HCT116 (cell line): ENCODE measurements at regions not wholly inside any gene's neighbourhood (a gene's known extent, or its start where the extent isn't known, plus 50 kb on each side); places are given as distances from the start of the nearest gene placed in this dataset.

Source experiments
- ATAC-seq: fragments of 200-7000 bp; cut with Tn5 transposase; 2 replicates; pipeline ENCODE4 v1.9.1; 2020; ENCODE audit warnings: mild to moderate bottlenecking, moderate library complexity
- BruUV-seq: library from RNA; stranded (reverse); fragments of 400-500 nt; replicated peaks from 2 replicates; lab custom pipeline; 2021; lab: Mats Ljungman, UMichigan
- CTCF ChIA-PET: fragments of 300-600 bp; sonication (Branson Sonifier 250); formaldehyde crosslinking; loops from one replicate; lab custom pipeline; 2021; ENCODE audit warnings: antibody characterized with exemption; lab: Charles Lee
- POLR2A ChIA-PET: fragments of 300-600, 350-600 bp; sonication (Branson Sonifier 250); formaldehyde crosslinking; loops from one replicate; lab custom pipeline; 2021; ENCODE audit warnings: antibody characterized with exemption; lab: Charles Lee
- RAD21 ChIA-PET, 2 experiments: fragments of 300-600 bp; sonication (Branson Sonifier 250); formaldehyde crosslinking; loops; one replicate each; lab custom pipeline; 2023; ENCODE audit warnings: low total read pairs in 2 of 2; ENCODE audit not compliant: uncharacterized antibody in 2 of 2, unreplicated experiment in 2 of 2, low non-redundant PET in 1 of 2; lab: Charles Lee
- DNase-seq: peaks from one replicate; pipeline ENCODE4 v3.0.0-alpha.2; 2010; ENCODE audit warnings: low read depth, low spot score
- H2AFZ ChIP-seq: fragments of 200-600 bp; shearing (Covaris generic), sonication (generic); 2 replicates; pipeline ENCODE4 v1.6.1; 2017; ENCODE audit warnings: low read depth, mixed run types, mixed read lengths, antibody characterized with exemption, low read length; ENCODE audit not compliant: poor library complexity, severe bottlenecking
- H3K27ac ChIP-seq: 2 replicates; pipeline ENCODE4 v1.5.1; 2012; ENCODE audit warnings: low read depth, low read length
- H3K27me3 ChIP-seq: fragments of 200-600 bp; sonication (generic); 2 replicates; pipeline ENCODE4 v1.6.1; 2016; ENCODE audit warnings: mixed run types, low read length, mixed read lengths; ENCODE audit not compliant: insufficient read depth
- H3K36me3 ChIP-seq, 2 experiments: fragments of 200-500 bp in 1 of 2; fragments of 200-600 bp in 1 of 2; sonication (Bioruptor generic) in 1 of 2; sonication (generic) in 1 of 2; 2 replicates each; pipeline versions ENCODE4 v1.5.1 to v1.6.1; 2014 to 2016; ENCODE audit warnings: low read length in 2 of 2, inconsistent platforms in 1 of 2, mixed read lengths in 1 of 2, mixed run types in 1 of 2; ENCODE audit not compliant: insufficient read depth in 2 of 2, control insufficient read depth in 1 of 2
- H3K4me1 ChIP-seq, 2 experiments: fragments of 200-600 bp in 1 of 2; sonication (generic) in 1 of 2; 2 replicates each; pipeline versions ENCODE4 v1.5.1 to v1.6.1; 2012 to 2017; ENCODE audit warnings: low read length in 2 of 2, inconsistent platforms in 1 of 2, mild to moderate bottlenecking in 1 of 2, mixed read lengths in 1 of 2, mixed run types in 1 of 2, moderate library complexity in 1 of 2; ENCODE audit not compliant: insufficient read depth in 2 of 2, control insufficient read depth in 1 of 2
- H3K4me2 ChIP-seq: fragments of 200-600 bp; sonication (generic); 2 replicates; pipeline ENCODE4 v1.6.1; 2017; ENCODE audit warnings: mixed run types, low read length, mixed read lengths
- H3K4me3 ChIP-seq, 2 experiments: fragments of 200-600 bp in 1 of 2; sonication (generic) in 1 of 2; replicated peaks in 1 of 2; 2 replicates each; pipeline ENCODE4 v1.5.1; 2011 to 2016; ENCODE audit warnings: low read length in 2 of 2, control low read depth in 1 of 2, low read depth in 1 of 2, mild to moderate bottlenecking in 1 of 2, mixed read lengths in 1 of 2, mixed run types in 1 of 2
- H3K79me2 ChIP-seq: fragments of 200-600 bp; sonication (generic); 2 replicates; pipeline ENCODE4 v1.6.1; 2017; ENCODE audit warnings: mild to moderate bottlenecking, mixed run types, low read length, moderate library complexity, mixed read lengths; ENCODE audit not compliant: insufficient read depth
- H3K9ac ChIP-seq: fragments of 200-600 bp; sonication (generic); 2 replicates; pipeline ENCODE4 v1.6.1; 2016; ENCODE audit warnings: low read length, mixed read lengths
- H3K9me2 ChIP-seq: fragments of 200-600 bp; sonication (generic), shearing (Covaris generic); 2 replicates; pipeline ENCODE4 v1.6.1; 2017; ENCODE audit warnings: mixed run types, mild to moderate bottlenecking, moderate library complexity; ENCODE audit not compliant: insufficient read depth
- H3K9me3 ChIP-seq, 2 experiments: fragments of 200-500 bp in 1 of 2; fragments of 200-600 bp in 1 of 2; sonication (Bioruptor generic) in 1 of 2; sonication (generic) in 1 of 2; 2 replicates each; pipeline ENCODE4 v1.6.1; 2014 to 2017; ENCODE audit warnings: low read length in 2 of 2, mixed read lengths in 2 of 2, inconsistent platforms in 1 of 2, low read depth in 1 of 2, mild to moderate bottlenecking in 1 of 2, mixed run types in 1 of 2, moderate library complexity in 1 of 2; ENCODE audit not compliant: control insufficient read depth in 1 of 2, insufficient read depth in 1 of 2
- H4K20me1 ChIP-seq: fragments of 200-600 bp; sonication (generic), shearing (Covaris generic); 2 replicates; pipeline ENCODE4 v1.6.1; 2017; ENCODE audit warnings: mixed run types, mild to moderate bottlenecking, moderate library complexity; ENCODE audit not compliant: insufficient read depth
- CBX3 ChIP-seq: IDR thresholded peaks from 2 replicates; pipeline ENCODE4 v1.6.1; 2012; ENCODE audit warnings: low read depth
- CEBPB ChIP-seq: IDR thresholded peaks from 2 replicates; pipeline ENCODE4 v1.6.1; 2012; ENCODE audit warnings: low read depth
- EGR1 ChIP-seq: IDR thresholded peaks from 2 replicates; pipeline ENCODE4 v1.6.1; 2012; ENCODE audit warnings: low read depth
- FOSL1 ChIP-seq: IDR thresholded peaks from 2 replicates; pipeline ENCODE4 v1.6.1; 2012; ENCODE audit warnings: low read depth
- POLR2A ChIP-seq: IDR thresholded peaks from 2 replicates; pipeline ENCODE4 v1.7.0; 2011; ENCODE audit warnings: borderline replicate concordance; ENCODE audit not compliant: insufficient read depth, insufficient read length; ENCODE audit errors: extremely low read depth
- POLR2AphosphoS5 ChIP-seq: IDR thresholded peaks from 2 replicates; pipeline ENCODE4 v1.6.1; 2011; ENCODE audit warnings: mild to moderate bottlenecking, low read depth, low read length, moderate library complexity
- RAD21 ChIP-seq: IDR thresholded peaks from 2 replicates; pipeline ENCODE4 v1.6.1; 2012; ENCODE audit warnings: low read depth, mild to moderate bottlenecking
- SRF ChIP-seq: IDR thresholded peaks from 2 replicates; pipeline ENCODE4 v1.6.1; 2012; ENCODE audit warnings: low read depth
- intact Hi-C: fragments of 100-400 bp; cut with micrococcal nuclease; formaldehyde crosslinking; loops from 2 replicates; pipeline ENCODE4 v1.10.0; 2022
- TF ChIP-seq, protein P1 (sequence below): IDR thresholded peaks from 2 replicates; pipeline ENCODE4 v1.6.1; 2011; ENCODE audit warnings: mild to moderate bottlenecking, low read length, moderate library complexity; ENCODE audit not compliant: insufficient replicate concordance; ENCODE audit errors: extremely low read depth
- TF ChIP-seq, protein P2 (sequence below): IDR thresholded peaks from 2 replicates; pipeline ENCODE4 v1.6.1; 2012
- TF ChIP-seq, protein P3 (sequence below): IDR thresholded peaks from 2 replicates; pipeline ENCODE4 v1.6.1; 2012
- TF ChIP-seq, protein P4 (sequence below): IDR thresholded peaks from 2 replicates; pipeline ENCODE4 v1.6.1; 2012; ENCODE audit warnings: low read depth
- TF ChIP-seq, protein P5 (sequence below), 3 experiments: fragments of 200-600 bp in 1 of 3; sonication (generic) in 1 of 3; IDR thresholded peaks in 2 of 3; conservative IDR thresholded peaks in 1 of 3; 2 replicates each; pipeline ENCODE4 v1.5.1; 2012 to 2017; ENCODE audit warnings: low read depth in 2 of 3, low read length in 2 of 3, antibody characterized with exemption in 1 of 3, borderline replicate concordance in 1 of 3, control low read depth in 1 of 3, mild to moderate bottlenecking in 1 of 3, mixed read lengths in 1 of 3, mixed run types in 1 of 3, moderate library complexity in 1 of 3; ENCODE audit not compliant: insufficient read depth in 1 of 3

DNA sequence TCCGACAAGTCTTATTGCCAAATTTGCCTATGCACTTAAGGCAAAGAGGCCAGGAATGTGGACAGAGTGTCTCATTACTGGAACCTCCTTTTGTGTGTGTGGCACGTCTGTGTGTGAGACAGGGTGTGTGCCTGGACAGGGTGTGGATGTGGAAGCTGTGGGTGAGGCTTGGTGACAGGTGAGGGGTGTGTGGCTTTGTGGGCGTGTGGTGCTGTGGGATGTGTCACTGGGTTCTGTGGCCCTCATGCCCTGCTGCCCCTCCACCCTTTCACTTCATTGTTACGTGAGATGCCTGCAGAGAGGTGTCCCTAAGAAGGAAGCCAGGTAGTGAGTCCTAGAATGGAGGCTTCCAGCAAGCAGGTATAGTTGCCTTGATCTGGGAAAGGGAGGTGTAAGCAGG is 244.0 kb upstream of the CHRNA7 start (continued):
- TF ChIP-seq, protein P1, sequence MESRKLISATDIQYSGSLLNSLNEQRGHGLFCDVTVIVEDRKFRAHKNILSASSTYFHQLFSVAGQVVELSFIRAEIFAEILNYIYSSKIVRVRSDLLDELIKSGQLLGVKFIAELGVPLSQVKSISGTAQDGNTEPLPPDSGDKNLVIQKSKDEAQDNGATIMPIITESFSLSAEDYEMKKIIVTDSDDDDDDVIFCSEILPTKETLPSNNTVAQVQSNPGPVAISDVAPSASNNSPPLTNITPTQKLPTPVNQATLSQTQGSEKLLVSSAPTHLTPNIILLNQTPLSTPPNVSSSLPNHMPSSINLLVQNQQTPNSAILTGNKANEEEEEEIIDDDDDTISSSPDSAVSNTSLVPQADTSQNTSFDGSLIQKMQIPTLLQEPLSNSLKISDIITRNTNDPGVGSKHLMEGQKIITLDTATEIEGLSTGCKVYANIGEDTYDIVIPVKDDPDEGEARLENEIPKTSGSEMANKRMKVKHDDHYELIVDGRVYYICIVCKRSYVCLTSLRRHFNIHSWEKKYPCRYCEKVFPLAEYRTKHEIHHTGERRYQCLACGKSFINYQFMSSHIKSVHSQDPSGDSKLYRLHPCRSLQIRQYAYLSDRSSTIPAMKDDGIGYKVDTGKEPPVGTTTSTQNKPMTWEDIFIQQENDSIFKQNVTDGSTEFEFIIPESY = no peak
- TF ChIP-seq, all 23 proteins: peak for 0

DNA sequence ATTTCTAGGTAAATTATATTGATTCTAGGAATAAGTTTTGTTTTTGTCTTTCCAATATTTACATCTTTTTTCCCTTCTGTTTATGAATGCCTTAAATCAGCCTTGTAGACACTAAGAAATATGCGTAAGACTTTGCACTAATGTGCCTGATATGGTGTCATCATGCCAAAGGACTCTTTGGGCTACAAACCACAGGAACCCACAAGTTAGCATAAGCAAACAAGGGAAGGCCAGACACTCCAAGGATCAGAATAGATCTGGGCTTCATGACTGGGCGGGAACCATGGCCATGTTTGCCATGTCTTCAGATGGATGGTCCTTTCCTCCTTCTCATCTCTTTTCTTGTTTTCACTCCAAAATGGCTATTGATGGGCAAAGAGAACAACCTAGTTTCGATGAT is 242.2 kb upstream of the CHRNA7 start:
- Histone ChIP-seq H3K4me1 (no peaks in the 10 kb centered on the region), H3K4me2 (no peak overlapping the region), H3K9me3 (no peaks in the 10 kb centered on the region), H3K9ac (no peak overlapping the region), H3K36me3 (no peaks in the 10 kb centered on the region), H3K27me3 (peaks cover 15% of the 10 kb centered on the region; the same call in 1 of the 2 replicates), H3K27ac (no peak overlapping the region), H2AFZ (no peak overlapping the region), H4K20me1 (no peaks in the 10 kb centered on the region), H3K9me2 (no peaks in the 10 kb centered on the region), H3K4me3 (no peak overlapping the region), H3K79me2 (no peaks in the 10 kb centered on the region)
- POLR2A ChIA-PET = no interaction called here
- TF ChIP-seq RAD21 = no peak
- TF ChIP-seq POLR2A = no peak
- no peak for TF ChIP-seq SRF
- no peak for TF ChIP-seq CBX3
- TF ChIP-seq POLR2AphosphoS5 = no peak
- TF ChIP-seq, protein P2, sequence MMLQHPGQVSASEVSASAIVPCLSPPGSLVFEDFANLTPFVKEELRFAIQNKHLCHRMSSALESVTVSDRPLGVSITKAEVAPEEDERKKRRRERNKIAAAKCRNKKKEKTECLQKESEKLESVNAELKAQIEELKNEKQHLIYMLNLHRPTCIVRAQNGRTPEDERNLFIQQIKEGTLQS = no peak
- TF ChIP-seq, protein P3, sequence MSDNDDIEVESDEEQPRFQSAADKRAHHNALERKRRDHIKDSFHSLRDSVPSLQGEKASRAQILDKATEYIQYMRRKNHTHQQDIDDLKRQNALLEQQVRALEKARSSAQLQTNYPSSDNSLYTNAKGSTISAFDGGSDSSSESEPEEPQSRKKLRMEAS = no peak
- no peak for TF ChIP-seq CEBPB
- TF ChIP-seq, protein P4, sequence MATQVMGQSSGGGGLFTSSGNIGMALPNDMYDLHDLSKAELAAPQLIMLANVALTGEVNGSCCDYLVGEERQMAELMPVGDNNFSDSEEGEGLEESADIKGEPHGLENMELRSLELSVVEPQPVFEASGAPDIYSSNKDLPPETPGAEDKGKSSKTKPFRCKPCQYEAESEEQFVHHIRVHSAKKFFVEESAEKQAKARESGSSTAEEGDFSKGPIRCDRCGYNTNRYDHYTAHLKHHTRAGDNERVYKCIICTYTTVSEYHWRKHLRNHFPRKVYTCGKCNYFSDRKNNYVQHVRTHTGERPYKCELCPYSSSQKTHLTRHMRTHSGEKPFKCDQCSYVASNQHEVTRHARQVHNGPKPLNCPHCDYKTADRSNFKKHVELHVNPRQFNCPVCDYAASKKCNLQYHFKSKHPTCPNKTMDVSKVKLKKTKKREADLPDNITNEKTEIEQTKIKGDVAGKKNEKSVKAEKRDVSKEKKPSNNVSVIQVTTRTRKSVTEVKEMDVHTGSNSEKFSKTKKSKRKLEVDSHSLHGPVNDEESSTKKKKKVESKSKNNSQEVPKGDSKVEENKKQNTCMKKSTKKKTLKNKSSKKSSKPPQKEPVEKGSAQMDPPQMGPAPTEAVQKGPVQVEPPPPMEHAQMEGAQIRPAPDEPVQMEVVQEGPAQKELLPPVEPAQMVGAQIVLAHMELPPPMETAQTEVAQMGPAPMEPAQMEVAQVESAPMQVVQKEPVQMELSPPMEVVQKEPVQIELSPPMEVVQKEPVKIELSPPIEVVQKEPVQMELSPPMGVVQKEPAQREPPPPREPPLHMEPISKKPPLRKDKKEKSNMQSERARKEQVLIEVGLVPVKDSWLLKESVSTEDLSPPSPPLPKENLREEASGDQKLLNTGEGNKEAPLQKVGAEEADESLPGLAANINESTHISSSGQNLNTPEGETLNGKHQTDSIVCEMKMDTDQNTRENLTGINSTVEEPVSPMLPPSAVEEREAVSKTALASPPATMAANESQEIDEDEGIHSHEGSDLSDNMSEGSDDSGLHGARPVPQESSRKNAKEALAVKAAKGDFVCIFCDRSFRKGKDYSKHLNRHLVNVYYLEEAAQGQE = no peak
- no peak for TF ChIP-seq FOSL1
- TF ChIP-seq, protein P5, sequence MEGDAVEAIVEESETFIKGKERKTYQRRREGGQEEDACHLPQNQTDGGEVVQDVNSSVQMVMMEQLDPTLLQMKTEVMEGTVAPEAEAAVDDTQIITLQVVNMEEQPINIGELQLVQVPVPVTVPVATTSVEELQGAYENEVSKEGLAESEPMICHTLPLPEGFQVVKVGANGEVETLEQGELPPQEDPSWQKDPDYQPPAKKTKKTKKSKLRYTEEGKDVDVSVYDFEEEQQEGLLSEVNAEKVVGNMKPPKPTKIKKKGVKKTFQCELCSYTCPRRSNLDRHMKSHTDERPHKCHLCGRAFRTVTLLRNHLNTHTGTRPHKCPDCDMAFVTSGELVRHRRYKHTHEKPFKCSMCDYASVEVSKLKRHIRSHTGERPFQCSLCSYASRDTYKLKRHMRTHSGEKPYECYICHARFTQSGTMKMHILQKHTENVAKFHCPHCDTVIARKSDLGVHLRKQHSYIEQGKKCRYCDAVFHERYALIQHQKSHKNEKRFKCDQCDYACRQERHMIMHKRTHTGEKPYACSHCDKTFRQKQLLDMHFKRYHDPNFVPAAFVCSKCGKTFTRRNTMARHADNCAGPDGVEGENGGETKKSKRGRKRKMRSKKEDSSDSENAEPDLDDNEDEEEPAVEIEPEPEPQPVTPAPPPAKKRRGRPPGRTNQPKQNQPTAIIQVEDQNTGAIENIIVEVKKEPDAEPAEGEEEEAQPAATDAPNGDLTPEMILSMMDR (IDR thresholded peaks at IDR 0.05 in 2 of 3, conservative IDR thresholded peaks at IDR 0.05 in 1 of 3; ENCODE audit: borderline replicate concordance in 1 of 3, insufficient read depth in 1 of 3, low read depth in 2 of 3, low read length in 2 of 3) = no peak
- TF ChIP-seq, protein P1 = no peak
- TF ChIP-seq EGR1 = no peak
- RAD21 ChIA-PET = no interaction called here
- DNase-seq = no peak
- ATAC-seq = no peak
- no TSS peak for BruUV-seq
- intact Hi-C loops = no loop called here
- CTCF ChIA-PET = no interaction called here
